IPS-18c (cell line): ENCODE measurements at regions not wholly inside any gene's neighbourhood (a gene's known extent, or its start where the extent isn't known, plus 50 kb on each side); places are given as distances from the start of the nearest gene placed in this dataset.

Experiments used
- H3K4me3 ChIP-seq: 2 replicates; pipeline ENCODE4 v1.7.0; 2013; ENCODE audit warnings: low read depth, mild to moderate bottlenecking, low read length, moderate library complexity; ENCODE audit not compliant: insufficient read depth
- H3K9me3 ChIP-seq: one replicate; pipeline ENCODE4 v1.6.1; 2013; ENCODE audit warnings: mild to moderate bottlenecking, low read length, moderate library complexity; ENCODE audit not compliant: control insufficient read depth, insufficient read depth

DNA sequence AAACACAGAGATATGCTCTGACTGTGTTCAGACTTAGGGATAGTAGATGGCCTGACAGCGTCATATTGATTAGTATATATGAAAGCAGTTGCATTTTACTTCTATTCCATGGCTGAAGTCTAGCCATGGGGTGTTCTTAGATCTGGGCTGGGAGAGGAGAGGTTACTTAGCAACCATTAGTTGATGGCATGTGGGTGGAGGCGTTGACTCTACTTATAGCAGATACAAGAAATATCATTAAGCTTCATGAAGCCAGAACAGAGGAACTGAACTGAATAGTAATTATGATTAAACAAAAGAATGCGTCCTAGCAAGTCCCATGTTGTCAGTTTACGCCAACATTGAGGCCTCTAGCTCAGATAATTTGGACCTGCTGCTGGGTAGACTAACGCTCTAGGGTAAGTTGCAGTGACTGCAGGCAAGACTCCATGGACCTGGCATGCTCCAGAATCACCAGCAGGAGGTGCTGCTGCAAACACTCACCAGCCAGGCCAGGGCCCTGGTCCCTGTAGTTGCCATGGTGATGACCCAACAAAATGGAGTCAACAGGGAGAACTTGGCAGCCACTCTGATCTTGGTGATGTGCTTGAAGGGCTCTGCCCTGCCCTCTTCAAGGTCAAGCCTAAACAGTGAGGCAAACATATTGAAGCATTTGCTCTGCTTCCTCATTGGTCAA is 477.3 kb downstream of the PREX1 start:
- peaks cover 5% of the 10 kb centered on the region for H3K9me3 ChIP-seq
- H3K4me3 ChIP-seq = no peak overlapping the region

DNA sequence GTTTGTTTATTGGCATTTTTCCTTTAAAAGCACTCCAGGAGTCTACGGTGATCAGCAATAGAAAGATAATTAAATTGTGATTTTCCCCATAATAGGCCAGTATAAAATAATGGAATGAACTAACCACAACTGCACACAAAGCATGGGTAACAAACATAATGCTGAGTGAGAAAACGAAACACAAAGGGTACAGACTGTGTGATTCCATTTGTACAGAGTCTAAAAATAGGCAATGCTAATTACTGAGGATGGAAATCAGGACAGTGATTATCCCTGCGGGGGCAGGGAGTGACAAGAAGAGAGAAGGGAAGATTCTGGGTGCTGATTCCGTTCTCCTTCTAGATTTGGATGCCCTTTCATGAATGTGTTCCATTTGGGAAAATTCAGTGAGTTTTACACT is 478.1 kb downstream of the PREX1 start:
- Histone ChIP-seq H3K4me3 (no peak overlapping the region), H3K9me3 (peaks cover 5% of the 10 kb centered on the region)

DNA sequence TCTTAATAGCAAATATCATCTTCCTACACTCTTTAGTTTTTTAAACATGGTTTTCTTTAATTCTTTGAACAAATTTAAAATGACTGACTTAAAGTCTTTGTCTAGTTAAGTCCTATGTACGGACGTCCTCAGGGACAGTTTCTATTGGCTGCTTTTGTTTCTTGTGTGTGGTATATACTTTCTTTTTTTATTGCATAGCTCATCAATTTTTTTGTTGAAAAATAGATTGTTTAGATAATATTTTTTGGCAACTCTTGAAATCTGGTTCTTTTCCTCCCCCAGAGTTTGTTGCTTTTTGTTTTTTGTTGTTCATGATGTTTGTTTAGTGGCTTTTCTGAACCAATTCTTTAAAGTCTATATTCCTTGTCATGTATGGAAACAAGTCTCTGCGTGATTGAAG is 479.8 kb downstream of the PREX1 start:
- Histone ChIP-seq H3K9me3 (no peaks in the 10 kb centered on the region), H3K4me3 (no peak overlapping the region)

DNA sequence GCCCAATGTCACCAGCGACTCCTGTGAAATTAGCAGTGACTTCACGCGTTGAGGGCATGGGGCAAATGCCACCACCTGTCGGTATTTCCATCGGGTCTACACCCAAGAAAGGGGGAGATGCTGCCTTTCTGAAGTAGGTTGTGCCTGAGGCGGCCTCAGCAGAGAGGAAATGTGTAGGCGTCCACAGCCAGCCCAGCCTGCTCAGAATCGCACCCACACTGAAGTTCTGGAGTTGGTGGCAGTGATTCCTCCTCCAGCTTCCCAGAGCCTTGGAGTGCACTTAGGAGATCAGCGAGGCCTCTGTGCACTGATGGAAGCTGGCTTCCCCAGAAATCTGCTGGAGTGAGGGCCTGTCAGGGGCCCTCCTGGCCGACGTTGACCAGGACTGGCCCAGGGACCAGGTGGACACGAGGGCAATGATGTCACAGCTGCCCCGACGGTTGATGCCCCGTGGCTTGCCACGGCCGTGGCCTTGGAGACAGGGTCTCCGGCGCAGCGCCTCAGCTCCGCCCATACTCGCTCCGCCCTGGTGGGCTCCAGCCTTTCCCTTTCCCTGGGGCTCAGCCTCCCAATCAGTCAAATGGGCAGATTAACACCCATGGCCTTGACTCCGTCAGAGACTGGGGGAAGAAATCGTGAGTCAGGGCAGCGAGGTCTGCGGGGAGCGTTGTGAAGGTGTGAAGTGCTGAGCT is 484.8 kb downstream of the PREX1 start:
- no peaks in the 10 kb centered on the region for H3K9me3 ChIP-seq
- no peak overlapping the region for H3K4me3 ChIP-seq

DNA sequence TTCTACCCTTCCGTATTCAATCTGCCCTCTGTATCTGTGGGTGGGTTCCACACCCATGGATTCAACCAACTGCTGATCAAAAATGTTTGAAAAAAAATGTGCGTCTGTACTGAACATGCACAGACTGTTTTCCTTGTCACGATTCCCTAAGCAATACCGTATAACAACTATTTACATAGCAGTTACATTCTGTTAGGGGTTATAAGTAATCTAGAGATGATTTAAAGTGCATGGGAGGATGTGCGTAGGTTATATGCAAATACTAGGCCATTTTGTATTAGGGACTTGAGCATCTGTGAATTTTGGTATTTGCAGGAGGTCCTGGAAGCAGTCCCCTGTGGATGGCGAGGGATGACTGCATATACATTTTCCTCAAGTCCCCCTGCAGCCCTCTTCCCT is 486.9 kb downstream of the PREX1 start:
- Histone ChIP-seq H3K4me3 (no peak overlapping the region), H3K9me3 (peaks cover under 1% of the 10 kb centered on the region)

DNA sequence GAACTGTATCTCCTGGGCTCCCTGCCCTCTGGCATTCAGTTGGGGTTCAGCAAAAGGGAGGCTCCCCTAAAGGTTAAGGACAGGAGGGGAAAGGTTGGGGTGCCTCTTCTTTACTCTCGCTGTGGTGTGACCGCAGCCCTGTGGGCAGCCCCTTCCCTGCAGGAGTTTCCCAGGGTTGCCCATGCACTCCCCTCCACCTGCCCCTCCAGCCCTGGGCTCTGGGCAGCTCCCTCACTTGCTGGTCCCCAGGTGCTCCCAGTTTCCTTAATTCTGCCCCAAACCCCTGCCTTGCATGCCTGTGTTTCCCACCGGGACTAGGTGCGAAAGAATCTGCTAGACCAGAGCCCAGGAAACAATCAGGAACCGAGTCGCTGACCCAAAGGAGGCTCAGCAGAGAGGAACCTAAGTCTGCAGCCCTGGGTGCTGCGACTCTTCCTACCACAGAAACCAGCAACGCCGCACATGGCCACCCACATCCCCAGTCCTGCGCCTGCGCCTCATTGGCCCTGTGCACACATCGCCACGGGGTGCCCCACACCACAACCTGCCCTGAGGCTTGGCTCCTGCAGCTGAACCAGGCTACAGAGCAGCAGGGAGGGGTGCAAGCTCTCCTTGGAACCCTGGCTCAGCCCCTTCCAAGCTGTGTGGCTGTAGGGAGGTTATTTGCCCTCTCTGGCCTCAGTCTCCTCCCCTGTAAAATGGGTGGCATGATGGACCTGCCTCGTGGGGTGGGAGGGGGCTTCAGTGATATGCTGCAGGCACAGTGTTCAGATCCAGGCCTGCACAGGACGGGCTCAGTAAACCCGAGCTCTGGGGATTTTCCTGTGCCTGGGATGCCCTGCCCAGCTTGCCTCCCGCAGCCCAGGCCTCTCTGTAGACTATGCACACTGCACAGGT is 487.6 kb downstream of the PREX1 start:
- peaks cover 3% of the 10 kb centered on the region for H3K9me3 ChIP-seq
- no peak overlapping the region for H3K4me3 ChIP-seq

DNA sequence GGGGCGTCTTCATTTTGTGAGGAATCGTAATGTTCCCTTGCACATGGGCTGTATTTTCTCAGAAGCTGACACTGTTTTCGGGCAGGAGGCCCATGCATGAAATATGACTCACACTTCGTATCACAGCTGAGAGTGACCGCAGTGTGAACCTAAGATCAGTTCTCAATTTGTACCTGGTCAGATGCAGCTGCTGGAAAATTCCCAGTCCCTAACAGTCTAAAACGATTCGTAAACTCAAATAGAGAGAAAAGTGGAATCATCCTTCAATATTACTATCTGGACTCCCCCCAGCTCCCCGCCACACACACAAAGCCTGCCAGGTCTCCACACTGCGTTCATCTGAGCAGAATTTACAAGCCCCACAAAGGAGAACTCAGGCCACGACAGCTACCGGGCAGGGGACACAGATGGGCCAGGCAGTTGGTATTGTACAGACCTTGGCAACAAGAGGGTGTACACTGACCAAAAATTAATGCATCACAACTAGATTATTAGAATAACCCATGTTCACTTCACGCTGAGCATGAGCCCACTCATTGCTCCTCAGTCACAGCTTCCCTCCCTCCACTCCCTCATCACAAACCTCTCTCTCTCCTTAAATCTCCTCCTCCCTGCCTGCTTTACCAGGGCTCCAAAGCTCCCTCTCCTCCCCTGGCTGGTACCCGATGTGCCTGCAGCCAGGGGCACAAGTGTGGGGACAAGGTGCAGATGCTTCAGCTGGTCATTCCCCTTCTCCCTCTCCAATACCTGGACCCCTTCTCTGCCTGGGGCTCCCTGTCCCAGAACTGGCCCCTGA is 488.4 kb downstream of the PREX1 start:
- H3K9me3 ChIP-seq = peaks cover 3% of the 10 kb centered on the region
- no peak overlapping the region for H3K4me3 ChIP-seq

DNA sequence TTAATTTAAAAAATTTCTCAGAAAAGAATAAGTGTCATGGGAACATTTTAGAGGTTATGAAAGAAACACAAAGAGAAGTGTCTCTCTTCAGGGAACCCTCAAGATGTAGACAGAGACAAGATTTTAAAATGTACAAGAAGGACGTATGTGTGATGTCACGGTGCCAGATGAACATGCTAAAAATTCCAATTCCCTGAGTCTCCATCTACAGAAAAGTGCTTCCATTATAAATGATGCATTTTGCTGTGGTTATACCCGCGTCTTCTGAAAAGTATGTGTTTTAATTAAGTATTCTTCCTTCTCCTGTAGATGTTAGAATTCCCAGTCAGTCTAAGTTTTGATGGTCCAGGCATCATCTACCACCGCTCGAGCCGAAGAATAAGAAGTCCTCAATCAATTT is 489.1 kb downstream of the PREX1 start:
- Histone ChIP-seq H3K4me3 (no peak overlapping the region), H3K9me3 (peaks cover 3% of the 10 kb centered on the region)

DNA sequence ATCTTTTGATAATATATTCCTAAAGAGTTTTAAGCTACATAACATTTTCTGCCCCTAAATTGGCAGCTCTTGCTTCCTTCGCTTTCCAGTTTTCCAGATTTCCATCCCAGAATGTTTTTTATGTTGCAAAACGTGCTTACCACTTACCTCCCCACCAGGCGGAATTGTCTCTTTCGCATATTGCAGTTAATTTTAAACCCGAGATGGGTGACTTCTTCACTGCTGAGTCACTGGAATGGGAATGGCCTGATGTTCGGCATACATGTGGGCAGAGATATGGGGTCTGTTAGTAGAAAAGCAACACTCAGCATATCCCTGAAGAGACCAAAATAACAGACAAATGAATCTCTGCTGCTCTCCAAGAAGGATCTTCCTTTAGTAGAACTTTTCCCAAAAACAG is 491.2 kb downstream of the PREX1 start:
- Histone ChIP-seq H3K9me3 (peaks cover 3% of the 10 kb centered on the region), H3K4me3 (no peak overlapping the region)

DNA sequence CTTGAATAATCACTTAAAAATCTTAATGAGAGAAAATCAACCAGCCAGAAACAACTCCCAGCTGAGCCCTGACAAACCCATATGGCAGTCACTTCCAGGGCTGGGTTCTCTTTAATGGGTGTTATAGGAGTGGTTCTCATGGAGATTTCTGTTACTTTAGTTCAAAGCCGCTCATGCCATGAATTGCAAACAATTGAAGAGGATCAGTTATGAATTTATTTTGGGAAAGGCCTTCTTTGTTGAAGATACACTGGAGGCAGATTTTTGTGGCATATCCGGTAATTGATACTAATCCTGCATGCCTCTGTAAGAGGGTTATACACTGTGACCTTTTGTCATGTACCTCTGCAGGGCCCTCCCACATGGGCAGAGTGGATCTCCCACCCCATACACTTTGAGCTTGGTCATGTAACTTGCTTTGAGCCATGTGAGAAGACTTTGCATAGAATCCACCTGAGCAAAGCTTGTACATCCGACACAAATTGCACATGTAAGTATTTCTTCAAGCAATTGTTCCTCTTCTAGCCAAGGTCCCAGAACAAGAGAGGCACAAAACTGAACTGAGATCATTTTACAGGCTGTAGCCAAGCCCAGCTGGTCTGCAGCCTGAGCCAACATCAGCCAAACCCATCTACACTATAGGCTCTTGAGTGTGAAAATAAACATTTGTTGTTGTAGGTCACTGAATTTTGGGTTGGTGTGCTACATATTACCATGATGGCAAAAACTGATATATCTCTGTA is 492.3 kb downstream of the PREX1 start:
- H3K4me3 ChIP-seq = no peak overlapping the region
- peaks cover 3% of the 10 kb centered on the region for H3K9me3 ChIP-seq

DNA sequence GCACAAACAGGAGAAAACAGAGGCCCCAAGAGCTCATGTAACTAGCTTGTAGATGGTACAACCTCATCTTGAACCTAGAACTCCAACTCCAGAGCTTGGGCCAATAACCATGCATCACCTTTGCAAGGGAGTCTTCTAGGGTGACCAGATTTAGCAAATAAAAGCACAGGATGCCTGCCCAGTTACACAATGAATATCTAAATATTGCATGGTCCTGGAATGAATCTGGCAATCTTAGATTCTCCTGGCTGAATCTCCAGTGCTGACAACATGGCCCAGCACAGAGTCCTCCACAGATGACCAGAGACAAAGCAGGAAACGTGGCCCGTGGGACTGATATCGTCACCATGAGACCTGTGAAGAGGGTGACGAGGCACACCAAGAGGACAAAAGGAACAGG is 494.1 kb downstream of the PREX1 start:
- H3K4me3 ChIP-seq = no peak overlapping the region
- peaks cover 3% of the 10 kb centered on the region for H3K9me3 ChIP-seq

DNA sequence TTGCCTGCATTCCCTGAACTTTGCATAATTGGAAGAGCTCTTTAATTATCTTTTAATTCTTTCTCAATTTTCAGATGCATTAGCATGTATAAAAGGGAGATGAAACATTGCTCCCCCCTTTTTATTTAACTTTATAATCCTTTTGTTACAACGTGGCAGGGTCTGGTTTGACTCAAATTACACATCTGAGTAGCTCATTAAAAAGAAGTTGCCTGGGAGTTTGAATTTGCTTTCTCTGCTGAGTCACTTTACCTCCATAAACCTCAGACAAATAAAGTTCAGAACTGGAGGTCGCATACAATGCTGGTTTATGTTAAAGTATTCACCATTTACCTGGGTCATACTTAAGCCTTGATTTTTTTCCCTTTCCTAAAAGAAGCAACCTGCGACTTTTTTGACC is 495.2 kb downstream of the PREX1 start:
- peaks cover 3% of the 10 kb centered on the region for H3K9me3 ChIP-seq
- no peak overlapping the region for H3K4me3 ChIP-seq

DNA sequence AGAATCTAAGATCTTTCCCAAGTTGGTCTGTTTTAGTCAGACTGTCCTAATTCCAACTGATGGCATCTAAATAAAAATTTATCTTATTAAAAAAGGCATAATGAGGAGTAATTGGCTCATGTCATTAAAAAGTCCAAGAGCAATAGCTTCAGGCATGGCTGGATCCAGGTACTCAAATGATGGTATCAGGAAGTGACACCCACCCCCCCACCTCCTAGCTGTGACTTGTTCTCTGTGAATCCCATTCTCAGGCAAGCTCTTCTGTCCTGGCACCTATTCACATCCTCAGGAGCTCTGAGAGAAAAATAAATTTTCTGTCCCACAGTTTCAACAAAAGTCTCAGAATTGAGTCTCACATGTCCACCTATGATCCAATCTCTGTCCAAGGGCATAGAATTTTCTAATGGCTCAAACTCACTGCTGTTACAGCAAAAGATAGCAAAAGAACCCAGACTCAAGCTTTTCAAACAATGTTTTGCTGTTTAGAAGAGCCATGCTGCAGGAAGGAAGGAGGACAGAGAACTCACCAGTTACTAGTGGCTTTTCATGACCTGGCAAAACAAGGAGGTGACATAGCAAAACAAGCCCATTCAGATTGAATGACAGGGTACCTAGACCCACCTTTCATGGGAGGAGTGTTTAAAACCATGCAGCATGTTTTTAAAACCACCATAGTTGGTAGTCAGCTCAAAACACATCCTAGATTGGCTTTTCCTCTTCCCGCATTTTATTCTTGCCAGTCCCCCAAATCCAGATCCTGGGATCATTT is 496.1 kb downstream of the PREX1 start:
- Histone ChIP-seq H3K9me3 (peaks cover 3% of the 10 kb centered on the region), H3K4me3 (no peak overlapping the region)

DNA sequence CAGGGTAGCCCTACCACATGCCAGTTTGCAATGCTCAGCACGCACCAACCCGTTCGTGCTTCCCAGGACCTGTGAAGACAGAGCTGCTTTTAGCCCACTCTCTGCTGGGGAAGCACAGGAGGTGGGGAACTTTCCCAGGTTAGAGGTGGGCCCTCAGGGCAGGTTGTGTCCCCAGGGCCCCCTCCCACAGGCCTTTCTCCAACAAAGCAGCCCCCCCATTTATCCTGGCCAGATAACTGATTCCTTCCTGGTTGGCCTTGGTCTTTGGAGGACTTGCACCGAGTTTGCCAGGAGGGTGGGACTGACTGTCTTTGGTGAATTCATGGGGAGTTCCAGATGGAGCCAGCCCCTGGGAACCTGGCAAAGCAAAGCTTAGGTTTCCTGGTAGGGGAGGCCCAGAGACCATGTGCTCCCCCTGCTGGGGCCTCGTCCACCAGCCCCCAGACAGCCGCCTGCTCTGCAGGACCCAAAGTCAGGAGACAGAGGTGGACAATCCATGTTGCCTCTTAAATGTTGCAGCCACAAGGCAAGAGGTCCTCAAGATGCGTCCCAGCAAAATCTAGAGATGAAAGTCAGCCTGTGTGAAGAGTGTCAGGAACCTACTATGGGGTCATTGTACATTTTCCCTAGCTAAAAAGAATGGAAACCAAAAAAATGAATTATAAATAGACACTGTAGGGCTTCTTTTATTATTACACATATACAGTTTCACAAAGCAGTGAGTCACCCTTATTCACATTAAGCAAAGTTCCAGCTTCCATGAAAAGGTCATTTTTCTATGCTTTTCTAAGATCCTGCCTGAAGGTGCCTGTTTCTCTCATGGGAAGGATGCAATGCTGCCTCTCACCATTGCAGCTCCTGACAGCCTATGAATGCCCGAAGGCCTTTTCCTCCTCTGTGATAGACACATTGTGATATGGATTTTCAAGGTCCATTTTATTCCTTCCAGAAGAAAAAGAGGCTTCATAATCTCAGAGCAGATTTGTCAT is 497.8 kb downstream of the PREX1 start:
- Histone ChIP-seq H3K4me3 (no peak overlapping the region), H3K9me3 (no peaks in the 10 kb centered on the region)

DNA sequence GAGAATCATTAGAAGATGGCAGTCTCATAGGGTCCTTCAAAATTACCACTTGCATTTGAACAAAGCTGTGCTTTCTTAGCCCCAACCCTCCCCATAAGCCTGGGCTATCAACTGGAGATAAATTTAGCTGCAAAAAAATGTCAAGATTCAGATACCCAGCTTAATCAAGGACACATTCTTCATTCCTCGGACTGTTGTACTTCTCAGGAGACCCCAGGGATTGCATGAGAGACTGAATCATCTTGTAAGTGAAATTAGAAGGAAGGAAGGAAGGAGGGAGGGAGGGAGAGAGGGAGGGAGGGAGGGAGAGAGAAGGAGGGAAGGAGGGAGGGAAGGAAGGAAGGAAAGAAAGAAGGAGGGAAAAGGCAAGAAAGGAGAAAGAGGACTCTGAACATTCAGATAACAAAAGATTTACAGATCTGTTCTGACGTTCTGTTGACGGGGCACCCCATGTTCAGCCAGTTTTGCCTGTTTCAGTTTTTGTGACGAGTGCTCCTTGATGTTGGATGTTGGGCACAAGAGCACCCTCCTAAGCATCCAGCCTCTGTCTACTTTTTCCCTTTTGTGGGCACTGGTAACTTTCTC is 498.7 kb downstream of the PREX1 start:
- no peak overlapping the region for H3K4me3 ChIP-seq
- no peaks in the 10 kb centered on the region for H3K9me3 ChIP-seq
